DMS53 (cell line): ENCODE measurements at regions not wholly inside any gene's neighbourhood (a gene's known extent, or its start where the extent isn't known, plus 50 kb on each side); places are given as distances from the start of the nearest gene placed in this dataset.
"Not testable (repeated sequence)": the region's sequence is repeated elsewhere in the genome, so short reads cannot be mapped to it uniquely, and the experiment has no call there.

Experiments
- DNase-seq: peaks from one replicate; lab custom pipeline; 2025; lab: John Stamatoyannopoulos, UW

- not testable (repeated sequence) for DNase-seq
Observed at GRCh38 chr5:128730021-128730420, 192.0 kb upstream of the FBN2 start.

- DNase-seq, result not testable (repeated sequence)
Observed at GRCh38 chr5:128735656-128736055, 197.6 kb upstream of the FBN2 start.

- DNase-seq, result no peak
Observed at GRCh38 chr5:128736553-128736952, 198.5 kb upstream of the FBN2 start.

GRCh38 chr5:128749136-128749898 is 211.3 kb upstream of the FBN2 start:
- DNase-seq, result no peak

DNA sequence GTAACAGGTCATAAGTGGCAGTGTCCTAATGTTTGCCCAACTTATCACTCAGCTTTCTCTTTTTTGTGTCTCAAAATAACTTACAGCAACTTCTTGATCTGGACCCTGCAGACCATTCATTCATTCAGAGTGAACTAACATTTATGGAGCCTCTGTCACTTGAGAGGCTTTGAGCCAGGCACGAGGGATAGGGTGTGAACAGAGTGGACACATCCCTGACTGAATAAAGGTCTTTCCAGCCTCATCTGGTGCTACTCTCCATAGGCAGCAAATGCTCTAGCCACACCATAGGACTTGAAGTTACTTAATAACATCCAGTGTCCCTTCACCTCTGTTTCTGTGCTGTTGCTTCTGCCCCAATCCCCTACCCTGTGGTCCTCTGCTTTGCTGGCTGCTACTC is 212.1 kb upstream of the FBN2 start:
- DNase-seq, result no peak

DNA sequence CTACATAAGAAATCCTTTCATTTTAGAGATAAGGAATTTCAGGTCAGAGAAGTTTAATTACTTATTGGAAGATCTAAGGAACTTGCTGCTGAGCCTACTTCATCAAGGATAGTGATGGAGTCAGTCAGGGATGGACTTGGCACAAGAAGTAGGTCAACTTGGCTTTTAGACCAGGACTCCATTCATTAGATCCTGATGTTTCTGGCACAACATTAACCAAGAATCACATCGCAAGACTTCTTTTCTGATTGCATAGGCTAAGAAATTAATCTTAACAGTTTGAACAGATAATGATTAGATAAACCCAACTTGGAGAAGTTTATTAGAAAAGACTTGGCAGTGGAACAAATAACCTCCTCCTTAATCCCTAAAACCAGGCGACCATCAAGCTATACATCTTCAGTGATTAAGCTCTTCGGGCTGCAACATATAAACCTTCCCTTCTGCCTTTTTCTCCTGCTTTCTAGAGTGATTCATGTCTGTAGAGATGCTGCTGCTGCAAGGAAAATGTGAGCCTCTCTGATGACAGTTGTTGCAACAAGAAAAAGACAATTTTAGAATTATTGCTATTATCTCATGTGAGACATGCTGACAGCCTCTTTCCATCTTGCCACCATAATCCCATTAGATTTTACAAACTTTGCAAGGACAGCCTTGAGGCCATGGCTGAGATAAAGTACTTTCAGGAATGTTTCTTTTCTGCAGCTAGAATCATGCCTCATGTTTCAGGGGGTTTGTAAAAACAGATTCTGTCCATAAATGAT is 207.9 kb upstream of the SLC27A6 start:
- no peak for DNase-seq

GRCh38 chr5:128762661-128763306 is 202.5 kb upstream of the SLC27A6 start:
- no peak for DNase-seq

- no peak for DNase-seq
Observed at GRCh38 chr5:128763321-128763720, 202.0 kb upstream of the SLC27A6 start.

DNA sequence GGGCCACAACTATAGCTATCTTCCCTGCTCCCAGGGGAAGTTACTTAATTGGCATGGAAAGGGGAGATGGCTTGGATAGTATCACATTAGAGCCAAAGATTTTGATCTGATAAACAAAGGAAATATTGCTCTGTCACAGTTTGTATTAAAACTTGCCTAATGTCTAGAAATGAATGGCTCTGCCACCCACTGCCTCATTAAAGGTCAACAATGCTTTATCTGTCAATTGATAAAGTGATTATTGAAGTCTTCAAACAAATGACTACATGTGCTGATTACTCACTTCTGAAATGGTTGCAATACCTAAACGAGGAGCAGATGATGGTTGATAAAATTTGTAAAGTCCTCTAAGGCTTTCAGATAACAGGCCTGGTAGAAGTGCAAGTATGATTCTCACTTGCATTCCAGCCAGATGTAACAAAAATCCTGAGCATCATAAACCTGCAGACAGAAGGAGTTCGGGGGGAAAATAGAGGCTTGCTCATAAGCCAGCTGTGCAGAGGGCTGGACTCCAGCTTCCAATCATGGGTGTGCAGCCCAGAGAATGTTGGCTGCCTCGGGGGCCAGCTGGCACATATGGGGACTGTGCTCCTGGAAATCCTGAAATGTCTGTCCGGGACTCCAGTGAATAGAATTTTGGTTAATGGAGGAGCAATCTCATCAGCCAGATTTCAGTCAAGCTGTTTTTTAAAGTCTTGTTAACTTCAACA is 200.5 kb upstream of the SLC27A6 start:
- DNase-seq, result no peak

DNA sequence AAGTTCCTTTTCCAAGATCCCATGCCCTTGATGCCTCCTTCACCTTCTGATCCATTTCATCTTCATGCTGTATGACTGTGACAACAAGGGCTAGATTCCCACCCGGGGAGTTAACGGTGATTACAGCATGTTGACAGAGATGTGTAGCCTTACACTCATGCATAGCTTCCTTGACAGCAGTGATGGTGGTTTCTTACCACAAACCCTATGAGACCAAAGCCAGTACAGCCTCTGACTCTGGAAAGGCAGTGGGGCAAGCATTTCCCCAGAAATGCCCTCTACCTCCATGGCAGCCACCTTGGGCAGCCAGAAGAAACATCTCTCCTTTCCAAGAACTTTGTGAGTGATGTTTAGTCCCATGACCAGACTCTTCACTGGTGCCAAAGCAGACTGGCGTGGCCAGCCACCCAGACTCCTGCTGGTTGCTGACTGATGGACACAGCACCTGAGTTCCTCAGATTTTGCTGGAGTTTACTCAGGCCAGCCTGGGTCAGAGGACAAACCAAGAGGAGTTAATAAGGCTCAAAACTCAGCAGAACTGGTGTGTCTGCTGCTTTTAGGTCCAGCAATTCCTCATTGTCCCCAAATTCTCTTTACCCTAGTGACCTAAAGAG is 199.7 kb upstream of the SLC27A6 start:
- DNase-seq, result no peak

DNA sequence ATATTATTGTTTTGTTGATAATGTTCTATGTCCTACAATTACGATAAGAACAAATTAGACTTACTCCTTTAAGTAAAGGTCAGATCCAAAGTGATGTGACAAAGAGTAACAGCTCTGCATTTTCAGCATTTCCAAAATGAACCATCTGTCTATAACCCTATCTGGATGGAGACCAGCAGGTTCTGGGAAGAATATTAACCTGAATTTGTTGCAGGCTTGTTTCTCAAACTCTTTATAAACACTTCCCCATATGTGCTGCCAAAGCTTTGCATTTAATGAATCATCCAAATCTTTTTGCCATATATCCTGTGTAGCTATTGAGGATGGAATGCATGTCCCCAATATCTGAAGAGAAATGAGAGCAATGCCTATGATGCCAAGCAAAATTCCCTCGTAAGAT is 198.9 kb upstream of the SLC27A6 start:
- no peak for DNase-seq

DNA sequence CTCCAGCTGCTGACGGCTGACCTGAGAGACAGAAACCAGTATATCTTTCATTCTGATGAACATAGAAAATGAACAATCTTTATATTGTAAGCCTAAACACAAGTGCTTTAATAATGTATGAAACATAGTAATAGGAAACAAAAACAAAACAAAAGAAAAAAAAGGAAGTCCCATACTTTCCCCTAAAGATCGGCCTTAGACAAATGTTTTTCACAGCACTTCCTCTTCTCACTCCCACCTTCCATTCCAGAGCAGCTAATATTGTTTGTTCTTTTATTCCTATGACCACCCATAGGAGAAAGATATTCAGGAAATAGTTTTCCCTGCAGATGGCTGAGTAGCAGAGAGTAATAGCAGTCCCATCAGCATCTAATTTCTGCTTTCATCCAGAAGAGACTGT is 194.4 kb upstream of the SLC27A6 start:
- DNase-seq, result no peak

- DNase-seq, result no peak
Observed at GRCh38 chr5:128772356-128772755, 192.9 kb upstream of the SLC27A6 start.

DNA sequence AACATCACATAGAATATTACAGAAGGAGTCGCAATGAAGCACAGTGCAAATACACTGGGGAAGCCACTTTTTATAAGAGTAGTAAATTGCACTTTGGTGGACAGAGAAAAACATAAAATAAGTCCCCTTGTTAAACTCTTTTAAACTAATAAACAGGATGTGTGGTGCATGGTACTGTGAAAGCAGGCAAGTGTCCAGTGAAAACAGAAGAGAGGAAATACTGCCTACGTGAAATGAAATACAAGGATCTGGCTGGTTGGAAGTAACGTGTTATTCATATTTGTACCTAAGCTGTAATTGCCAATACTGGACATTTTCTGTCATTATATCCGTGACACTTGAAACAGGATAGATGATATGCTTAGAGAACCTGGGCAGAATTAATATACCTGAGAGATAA is 191.9 kb upstream of the SLC27A6 start:
- DNase-seq, result no peak

- DNase-seq, result no peak
Observed at GRCh38 chr5:128774605-128775004, 190.7 kb upstream of the SLC27A6 start.

GRCh38 chr5:128775558-128775957 is 189.7 kb upstream of the SLC27A6 start:
- no peak for DNase-seq

DNA sequence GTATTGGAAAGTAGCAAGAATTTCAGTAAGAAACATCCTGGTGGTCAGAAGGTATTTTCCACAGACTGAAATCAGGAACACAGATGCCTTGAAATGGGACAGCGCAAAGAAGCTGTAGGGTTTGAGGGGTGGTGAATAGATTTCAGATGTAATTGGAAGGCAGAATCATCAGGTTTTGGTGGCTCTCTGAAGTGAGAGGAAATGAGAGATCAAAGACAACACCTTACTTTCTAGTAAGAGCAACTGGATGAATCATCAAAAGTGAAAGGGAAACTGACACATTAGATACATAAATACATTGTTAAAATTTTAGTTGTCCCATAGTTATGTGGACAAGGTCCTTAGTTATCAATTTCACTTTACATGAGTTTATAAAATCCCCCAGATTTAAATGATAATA is 188.2 kb upstream of the SLC27A6 start:
- peak; percentile 36 for DNase-seq

GRCh38 chr5:128778474-128778873 is 186.8 kb upstream of the SLC27A6 start:
- DNase-seq, result no peak

- peak; percentile 7 for DNase-seq
Observed at GRCh38 chr5:128782446-128782845, 182.8 kb upstream of the SLC27A6 start.

DNA sequence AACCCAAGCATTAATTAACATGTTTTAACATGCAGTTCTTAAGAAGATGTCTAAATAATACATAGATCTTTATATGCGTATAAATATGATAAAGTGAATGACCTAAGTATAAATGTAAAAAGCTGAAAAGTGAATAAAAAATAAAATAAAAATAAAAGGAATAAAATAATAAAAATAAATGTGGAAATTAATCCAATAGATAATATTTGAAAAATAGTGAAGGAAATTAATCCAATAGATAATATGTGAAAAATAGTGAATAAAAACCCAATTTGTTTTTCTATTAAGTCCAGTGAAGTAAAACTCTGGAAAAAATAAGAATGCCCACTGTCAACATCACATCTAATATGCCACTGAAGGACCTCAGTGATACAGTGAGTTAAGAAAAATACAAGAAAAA is 180.6 kb upstream of the SLC27A6 start:
- no peak for DNase-seq

DNA sequence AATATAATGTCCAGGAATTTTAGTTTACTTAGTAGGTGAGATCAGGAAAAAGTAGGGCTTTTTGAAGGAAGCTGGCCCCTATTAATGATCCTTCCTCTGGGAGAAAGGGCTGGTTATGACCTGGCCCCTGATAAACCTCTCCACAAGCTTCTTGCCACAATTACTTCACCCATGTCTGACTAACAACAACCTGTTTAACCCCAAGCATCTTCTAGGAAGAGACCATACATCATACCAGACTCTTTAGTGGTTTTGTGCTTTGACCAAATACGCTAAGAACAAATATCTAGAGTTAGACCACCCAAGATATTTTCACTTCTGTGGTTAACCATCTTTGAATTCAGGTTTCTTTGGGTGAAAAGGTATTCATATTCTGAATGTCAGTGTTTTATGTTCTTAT is 174.0 kb upstream of the SLC27A6 start:
- DNase-seq, result no peak

GRCh38 chr5:128796506-128796905 is 168.8 kb upstream of the SLC27A6 start:
- no peak for DNase-seq
